Endodermal cell (in vitro differentiated cells): ENCODE measurements at regions not wholly inside any gene's neighbourhood (a gene's known extent, or its start where the extent isn't known, plus 50 kb on each side); places are given as distances from the start of the nearest gene placed in this dataset.

Experiments used
- DNase-seq: peaks from one replicate; pipeline ENCODE4 v3.0.0-alpha.2; 2017
- H3K27ac ChIP-seq: 2 replicates; pipeline ENCODE4 v1.5.1; 2013; ENCODE audit warnings: mild to moderate bottlenecking, low read depth, low read length, moderate library complexity
- H3K27me3 ChIP-seq: 2 replicates; pipeline ENCODE4 v1.6.1; 2013; ENCODE audit warnings: mild to moderate bottlenecking, low read length, moderate library complexity; ENCODE audit not compliant: insufficient read depth, control insufficient read depth, poor library complexity, severe bottlenecking
- H3K36me3 ChIP-seq: 2 replicates; pipeline ENCODE4 v1.7.0; 2013; ENCODE audit warnings: mild to moderate bottlenecking, low read length, moderate library complexity; ENCODE audit not compliant: control insufficient read depth, insufficient read depth
- H3K4me1 ChIP-seq: one replicate; pipeline ENCODE4 v1.7.0; 2013; ENCODE audit warnings: low read length; ENCODE audit not compliant: control insufficient read depth, insufficient read depth
- H3K4me3 ChIP-seq: 2 replicates; pipeline ENCODE4 v1.5.1; 2013; ENCODE audit warnings: mild to moderate bottlenecking, low read length, moderate library complexity
- H3K9ac ChIP-seq: 2 replicates; pipeline ENCODE4 v1.6.1; 2013; ENCODE audit warnings: mild to moderate bottlenecking, low read length, moderate library complexity; ENCODE audit not compliant: poor library complexity, severe bottlenecking; ENCODE audit errors: extremely low read depth
- H3K9me3 ChIP-seq: 2 replicates; pipeline ENCODE4 v1.6.1; 2013; ENCODE audit warnings: mild to moderate bottlenecking, low read length, moderate library complexity; ENCODE audit not compliant: control insufficient read depth
- H3K27ac Mint-ChIP-seq: 2 replicates; pipeline ENCODE4 v1.8.0; 2020; ENCODE audit warnings: mixed read lengths
- H3K27me3 Mint-ChIP-seq: 2 replicates; pipeline ENCODE4 v1.8.0; 2021; ENCODE audit warnings: mild to moderate bottlenecking, mixed read lengths; ENCODE audit not compliant: insufficient read depth
- H3K36me3 Mint-ChIP-seq: 2 replicates; pipeline ENCODE4 v1.8.0; 2020; ENCODE audit warnings: low read depth, mixed read lengths
- H3K4me1 Mint-ChIP-seq: 2 replicates; pipeline ENCODE4 v1.8.0; 2020; ENCODE audit warnings: mixed read lengths
- H3K4me3 Mint-ChIP-seq: 2 replicates; pipeline ENCODE4 v1.8.0; 2020; ENCODE audit warnings: mild to moderate bottlenecking, moderate library complexity, mixed read lengths
- H3K9me3 Mint-ChIP-seq: 2 replicates; pipeline ENCODE4 v1.8.0; 2020; ENCODE audit warnings: mild to moderate bottlenecking, mixed read lengths
- CTCF ChIP-seq: fragments of 200-600 bp; sonication (generic); conservative IDR thresholded peaks from 2 replicates; pipeline ENCODE4 v1.5.0; 2021; ENCODE audit warnings: antibody characterized with exemption, mild to moderate bottlenecking
- WGBS, 2 experiments: methylation state at CpG; one replicate each; pipeline versions ENCODE4 v1.1.5 to v1.1.7; 2013; ENCODE audit warnings: missing lambda C conversion rate in 2 of 2, mixed read lengths in 1 of 2; ENCODE audit not compliant: insufficient coverage in 1 of 2, insufficient read length in 1 of 2; 5-methylcytosine and 5-hydroxymethylcytosine counted together

- no peaks in the 10 kb centered on the region for H3K9me3 ChIP-seq
- Mint-ChIP-seq H3K4me3 (no peak overlapping the region), H3K27ac (no peak overlapping the region), H3K4me1 (no peaks in the 10 kb centered on the region), H3K27me3 (no peaks in the 10 kb centered on the region), H3K9me3 (no peaks in the 10 kb centered on the region), H3K36me3 (no peaks in the 10 kb centered on the region)
- 93% methylated on average over 1 of the region's 1 CpG; no CpG with 5 or more reads in 1 of the 2 experiments for WGBS, 2 experiments
- DNase-seq = no peak
- no peak for TF ChIP-seq CTCF
- H3K9ac ChIP-seq = no peak overlapping the region
- H3K4me1 ChIP-seq = no peaks in the 10 kb centered on the region
- H3K36me3 ChIP-seq = no peaks in the 10 kb centered on the region
- H3K4me3 ChIP-seq = no peak overlapping the region
- H3K27ac ChIP-seq = no peak overlapping the region
- H3K27me3 ChIP-seq = no peaks in the 10 kb centered on the region
Measured at GRCh38 chr9:75700252-75700640, 190.2 kb upstream of the PCSK5 start.

- H3K9me3 ChIP-seq = no peaks in the 10 kb centered on the region
- H3K4me3 Mint-ChIP-seq = no peak overlapping the region
- no peaks in the 10 kb centered on the region for H3K27me3 ChIP-seq
- no peak overlapping the region for H3K27ac ChIP-seq
- no peaks in the 10 kb centered on the region for H3K36me3 ChIP-seq
- H3K9me3 Mint-ChIP-seq = peaks cover 14% of the 10 kb centered on the region
- H3K4me1 Mint-ChIP-seq = no peaks in the 10 kb centered on the region
- no peak overlapping the region for H3K4me3 ChIP-seq
- no peak for DNase-seq
- H3K36me3 Mint-ChIP-seq = no peaks in the 10 kb centered on the region
- no peak for TF ChIP-seq CTCF
- H3K27ac Mint-ChIP-seq = no peak overlapping the region
- WGBS, 2 experiments = 83% methylated on average over 1 of the region's 2 CpGs; no CpG with 5 or more reads in 1 of the 2 experiments
- no peaks in the 10 kb centered on the region for H3K27me3 Mint-ChIP-seq
- no peaks in the 10 kb centered on the region for H3K4me1 ChIP-seq
- H3K9ac ChIP-seq = no peak overlapping the region
Measured at GRCh38 chr9:75707191-75707590, 183.3 kb upstream of the PCSK5 start.

GRCh38 chr9:75709698-75710097, 180.8 kb upstream of the PCSK5 start:
- Mint-ChIP-seq H3K9me3 (peaks cover 14% of the 10 kb centered on the region), H3K27me3 (no peaks in the 10 kb centered on the region), H3K4me1 (no peaks in the 10 kb centered on the region), H3K36me3 (no peaks in the 10 kb centered on the region), H3K4me3 (no peak overlapping the region), H3K27ac (no peak overlapping the region)
- Histone ChIP-seq H3K27ac (no peak overlapping the region), H3K36me3 (no peaks in the 10 kb centered on the region), H3K4me1 (no peaks in the 10 kb centered on the region), H3K4me3 (no peak overlapping the region), H3K9ac (no peak overlapping the region), H3K27me3 (no peaks in the 10 kb centered on the region), H3K9me3 (no peaks in the 10 kb centered on the region)
- DNase-seq = no peak
- no peak for TF ChIP-seq CTCF
- WGBS, 2 experiments = 94 to 100% methylated on average over 1 to 2 of the region's 2 CpGs
